GM12878 (cell line): ENCODE measurements at regions not wholly inside any gene's neighbourhood (a gene's known extent, or its start where the extent isn't known, plus 50 kb on each side); places are given as distances from the start of the nearest gene placed in this dataset.

Experiments used
- ATAC-seq: fragments of 200-7000 bp; cut with Tn5 transposase; 3 replicates; pipeline ENCODE4 v1.9.1; 2020; ENCODE audit warnings: mild to moderate bottlenecking, moderate library complexity
- BruUV-seq: library from RNA; stranded (reverse); fragments of 400-500 nt; replicated peaks from 2 replicates; lab custom pipeline; 2021; lab: Mats Ljungman, UMichigan
- CTCF ChIA-PET: fragments of 300-600 bp; sonication (Branson Sonifier 250); formaldehyde crosslinking; extraction: SDS; loops from one replicate; lab custom pipeline; 2021; ENCODE audit warnings: inconsistent platforms; lab: Yijun Ruan, JAX
- POLR2A ChIA-PET: fragments of 350-600 bp; formaldehyde crosslinking; extraction: SDS; loops from one replicate; lab custom pipeline; 2021; ENCODE audit warnings: inconsistent platforms; lab: Charles Lee
- RAD21 ChIA-PET: fragments of 300-600 bp; sonication (Branson Sonifier 250); formaldehyde crosslinking; loops from one replicate; lab custom pipeline; 2023; ENCODE audit warnings: antibody characterized with exemption; ENCODE audit not compliant: unreplicated experiment; lab: Charles Lee
- SMC1A ChIA-PET: fragments of 300-600 bp; sonication (Branson Sonifier 250); formaldehyde crosslinking; loops from one replicate; lab custom pipeline; 2023; ENCODE audit not compliant: unreplicated experiment, uncharacterized antibody; lab: Charles Lee
- DNase-seq: peaks from one replicate; pipeline ENCODE4 v3.0.0-alpha.2; 2011; ENCODE audit warnings: low read depth, low spot score
- FAIRE-seq: peaks from 3 replicates; lab custom pipeline; 2011; peaks lifted over from hg19 to GRCh38; lab: Jason Lieb, UNC
- H2AFZ ChIP-seq: 2 replicates; pipeline ENCODE4 v1.6.0; 2011; ENCODE audit warnings: low read depth, low read length, control low read depth; ENCODE audit not compliant: control insufficient read depth
- H3K27ac ChIP-seq: 2 replicates; pipeline ENCODE4 v1.5.1; 2011; ENCODE audit warnings: control low read depth; ENCODE audit not compliant: control insufficient read depth, insufficient read depth
- H3K27me3 ChIP-seq, 2 experiments: replicated peaks in 1 of 2; 2 replicates each; pipeline versions ENCODE4 v1.6.0 to v1.6.1; 2011; ENCODE audit warnings: low read length in 1 of 2; ENCODE audit not compliant: control insufficient read depth in 2 of 2, insufficient read depth in 2 of 2
- H3K36me3 ChIP-seq, 2 experiments: 2 replicates each; pipeline ENCODE4 v1.5.1; 2011; ENCODE audit warnings: low read length in 1 of 2; ENCODE audit not compliant: control insufficient read depth in 2 of 2, insufficient read depth in 2 of 2
- H3K4me1 ChIP-seq: 2 replicates; pipeline ENCODE4 v1.6.1; 2011; ENCODE audit warnings: mild to moderate bottlenecking, low read length, moderate library complexity, mixed read lengths; ENCODE audit not compliant: control insufficient read depth, insufficient read depth
- H3K4me2 ChIP-seq: 2 replicates; pipeline ENCODE4 v1.6.0; 2011; ENCODE audit warnings: control low read depth; ENCODE audit not compliant: control insufficient read depth, insufficient read depth
- H3K4me3 ChIP-seq: fragments of 200-600 bp; sonication (generic); 2 replicates; pipeline ENCODE4 v1.5.1; 2016
- H3K79me2 ChIP-seq: 2 replicates; pipeline ENCODE4 v1.6.0; 2011; ENCODE audit warnings: low read length; ENCODE audit not compliant: control insufficient read depth, insufficient read depth
- H3K9ac ChIP-seq: 2 replicates; pipeline ENCODE4 v1.8.0; 2011; ENCODE audit warnings: low read length, control low read depth, mixed read lengths; ENCODE audit not compliant: control insufficient read depth, insufficient read depth
- H3K9me3 ChIP-seq: replicated peaks from 3 replicates; pipeline ENCODE4 v1.5.1; 2011; ENCODE audit warnings: mild to moderate bottlenecking, low read length; ENCODE audit not compliant: control insufficient read depth, insufficient read depth
- H4K20me1 ChIP-seq: 2 replicates; pipeline ENCODE4 v1.6.0; 2011; ENCODE audit not compliant: control insufficient read depth, insufficient read depth
- BHLHE40 ChIP-seq, 2 experiments: fragments of 450-650 bp in 1 of 2; IDR thresholded peaks; 2 replicates each; pipeline ENCODE4 v1.6.1; 2011 to 2017; ENCODE audit warnings: low read depth in 2 of 2, borderline replicate concordance in 1 of 2, improper control_type of control experiment in 1 of 2, low read length in 1 of 2, mild to moderate bottlenecking in 1 of 2
- BRCA1 ChIP-seq: IDR thresholded peaks from 2 replicates; pipeline ENCODE4 v1.6.1; 2011; ENCODE audit warnings: low read depth, low read length, improper control_type of control experiment
- CEBPZ ChIP-seq: fragments of 150-350 bp; IDR thresholded peaks from 2 replicates; pipeline ENCODE4 v1.6.1; 2016; ENCODE audit warnings: low read depth, low read length
- GABPA ChIP-seq: IDR thresholded peaks from 2 replicates; pipeline ENCODE4 v1.6.1; 2014; ENCODE audit warnings: antibody characterized with exemption, low read depth, mild to moderate bottlenecking, inconsistent platforms
- HCFC1 ChIP-seq: fragments of 150-350 bp; IDR thresholded peaks from 2 replicates; pipeline ENCODE4 v1.6.1; 2014; ENCODE audit warnings: low read length
- HDAC6 ChIP-seq: fragments of 200-600 bp; sonication (generic); IDR thresholded peaks from one replicate; pipeline ENCODE4 v1.8.0; 2017; ENCODE audit warnings: antibody characterized with exemption; ENCODE audit not compliant: unreplicated experiment
- KLF5 ChIP-seq: fragments of 450-650 bp; IDR thresholded peaks from 2 replicates; pipeline ENCODE4 v1.6.1; 2014; ENCODE audit warnings: mild to moderate bottlenecking; ENCODE audit not compliant: partially characterized antibody
- MYB ChIP-seq: fragments of 150-350 bp; IDR thresholded peaks from 2 replicates; pipeline ENCODE4 v1.6.1; 2014; ENCODE audit warnings: mild to moderate bottlenecking, low read depth, low read length, borderline replicate concordance
- MYC ChIP-seq: IDR thresholded peaks from 2 replicates; pipeline ENCODE4 v1.6.1; 2011; ENCODE audit warnings: mild to moderate bottlenecking, low read length, moderate library complexity, inconsistent platforms; ENCODE audit not compliant: insufficient read depth, insufficient replicate concordance, insufficient read length, severe bottlenecking
- WRNIP1 ChIP-seq: IDR thresholded peaks from 2 replicates; pipeline ENCODE4 v1.6.1; 2011; ENCODE audit warnings: low read depth, low read length, improper control_type of control experiment, borderline replicate concordance
- ZNF384 ChIP-seq: IDR thresholded peaks from 2 replicates; pipeline ENCODE4 v1.6.1; 2012; ENCODE audit warnings: low read depth, mild to moderate bottlenecking, low read length, improper control_type of control experiment, borderline replicate concordance
- WGBS: methylation state at CpG from one replicate; pipeline ENCODE4 v1.1.6; 2016; ENCODE audit warnings: low lambda C conversion rate; ENCODE audit not compliant: insufficient replicate concordance, insufficient coverage; ENCODE audit errors: missing lambda C conversion rate; 5-methylcytosine and 5-hydroxymethylcytosine counted together
- in situ Hi-C: fragments of 300-500 bp; cut with MboI; formaldehyde crosslinking; loops from 9 replicates; pipeline ENCODE4 v1.14.3; 2018; ENCODE audit warnings: mixed read lengths
- intact Hi-C: fragments of 100-400 bp; cut with micrococcal nuclease; formaldehyde crosslinking; loops from one replicate; pipeline ENCODE4 v1.14.2; 2022; ENCODE audit not compliant: unreplicated experiment

GRCh38 chr15:101561584-101561906 lies 72.0 kb upstream of the PCSK6 start:
- Histone ChIP-seq H3K27me3 (peaks cover 0 to 2% of the 10 kb centered on the region in 2 experiments; a peak in 3 of 4 replicates), H3K9ac (no peak overlapping the region), H4K20me1 (no peaks in the 10 kb centered on the region), H3K9me3 (no peaks in the 10 kb centered on the region), H3K27ac (no peak overlapping the region), H3K4me1 (no peaks in the 10 kb centered on the region), H2AFZ (no peak overlapping the region), H3K4me3 (no peak overlapping the region), H3K79me2 (no peaks in the 10 kb centered on the region), H3K4me2 (no peak overlapping the region), H3K36me3 (no peaks in the 10 kb centered on the region)
- SMC1A ChIA-PET, result no interaction called here
- CTCF ChIA-PET, result no interaction called here
- WGBS, result 46% methylated on average over 15 of the region's 15 CpGs
- intact Hi-C loops (no loop called here), in situ Hi-C loops (no loop called here)
- RAD21 ChIA-PET, result no interaction called here
- BruUV-seq, result no TSS peak
- no peak for ATAC-seq
- TF ChIP-seq ZNF384 (no peak), BHLHE40 (IDR thresholded peaks at IDR 0.05; ENCODE audit: borderline replicate concordance in 1 of 2, low read depth in 2 of 2, low read length in 1 of 2) (no peak), HCFC1 (no peak), CEBPZ (no peak), HDAC6 (no peak), KLF5 (no peak), WRNIP1 (no peak), GABPA (no peak), MYB (no peak), BRCA1 (no peak), MYC (no peak)
- POLR2A ChIA-PET, result no interaction called here
- DNase-seq, result no peak
- no peak for FAIRE-seq
